ENCODE measurements at regions not wholly inside any gene's neighbourhood (a gene's known extent, or its start where the extent isn't known, plus 50 kb on each side); places are given as distances from the start of the nearest gene placed in this dataset.
"Not testable (repeated sequence)": the region's sequence is repeated elsewhere in the genome, so short reads cannot be mapped to it uniquely, and the experiment has no call there.

DNA sequence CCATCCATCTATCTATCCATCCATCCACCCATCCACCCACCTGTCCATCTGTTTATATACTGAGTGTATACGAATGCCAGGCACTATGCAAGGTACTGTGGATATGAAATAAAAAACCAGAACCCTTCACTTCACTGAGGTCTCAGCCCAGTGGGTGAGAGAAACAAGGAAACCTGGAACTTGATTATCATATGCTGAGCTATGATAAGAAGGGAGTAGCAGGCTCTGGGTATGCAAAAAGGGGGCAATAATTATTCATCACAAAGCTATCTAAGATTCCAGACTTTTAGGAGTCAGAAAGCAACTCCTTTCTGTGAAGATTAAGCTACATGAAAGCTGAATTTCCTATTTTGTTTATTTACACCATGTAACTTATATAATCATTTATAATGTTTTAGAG is 327.7 kb upstream of the IL12A start:
- no peak for DNase-seq (ENCODE audit: low spot score)

GRCh38 chr3:159662549-159662948 is 326.1 kb upstream of the IL12A start:
- no peak for DNase-seq (ENCODE audit: low spot score)

- no peak for DNase-seq (ENCODE audit: low spot score)
Observed at GRCh38 chr3:159664006-159664405, 324.6 kb upstream of the IL12A start.

- DNase-seq (ENCODE audit: low spot score): no peak
Observed at GRCh38 chr3:159664653-159665052, 324.0 kb upstream of the IL12A start.

DNA sequence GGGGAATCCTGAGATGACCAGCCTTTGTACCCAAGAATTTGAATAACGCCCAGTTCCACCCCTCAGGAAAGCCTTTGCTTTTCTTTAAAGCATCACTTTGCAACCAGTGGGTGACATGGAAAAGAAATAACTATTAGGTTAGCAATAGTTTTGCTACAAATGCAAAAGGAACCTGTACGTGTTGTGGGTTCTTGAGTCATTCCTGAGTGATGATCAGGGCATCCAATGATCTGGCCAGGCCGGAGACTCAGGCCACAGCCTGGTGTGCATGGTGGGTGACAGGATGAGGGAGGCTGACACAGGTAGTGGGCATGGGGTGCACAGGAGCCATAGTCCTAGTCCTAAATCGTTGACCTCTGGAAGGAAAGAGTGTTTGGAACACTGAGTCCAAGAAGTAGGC is 321.4 kb upstream of the IL12A start:
- no peak for DNase-seq (ENCODE audit: low spot score)

DNA sequence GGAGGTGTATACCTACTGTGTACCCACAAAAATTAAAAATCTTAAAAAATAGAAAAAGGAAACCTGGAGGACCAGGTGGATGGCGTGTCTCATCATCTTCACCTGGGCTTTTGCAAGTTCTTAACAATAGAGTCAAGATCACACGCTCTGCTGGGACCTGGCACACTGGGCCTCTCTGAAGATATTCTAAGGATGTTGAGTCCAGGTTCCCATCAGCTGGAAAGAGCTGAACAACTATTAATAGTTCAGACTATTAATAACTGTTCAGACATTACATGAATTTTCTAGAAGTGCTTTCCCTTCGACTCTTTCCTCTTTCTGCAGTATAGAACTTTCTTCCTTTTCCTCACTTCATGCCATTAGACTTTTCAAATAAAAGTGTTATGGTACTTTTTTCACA is 320.2 kb upstream of the IL12A start:
- DNase-seq (ENCODE audit: low spot score): no peak

DNA sequence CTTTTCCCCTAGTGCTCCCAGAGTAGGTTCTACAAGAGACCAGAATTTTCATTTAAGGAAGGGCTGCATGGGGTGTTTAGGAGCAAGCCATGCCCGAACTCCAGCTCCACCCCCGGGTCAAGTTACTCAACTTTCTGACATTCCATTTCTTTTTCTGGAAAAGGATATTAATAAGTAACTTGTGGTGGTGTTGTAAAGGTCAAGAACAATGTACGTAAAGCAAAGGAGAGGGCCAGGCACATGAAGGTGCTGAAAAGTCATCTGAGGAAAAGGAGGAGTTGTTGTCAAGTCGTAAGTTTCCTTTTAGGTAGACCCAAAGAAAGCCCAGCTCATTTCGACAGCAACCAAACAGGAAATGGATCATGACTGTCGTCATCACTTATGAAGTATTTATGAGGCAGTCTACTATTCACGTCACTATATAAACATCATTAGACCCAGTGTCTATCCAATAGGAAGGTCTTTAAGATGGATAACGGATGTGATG is 319.6 kb upstream of the IL12A start:
- DNase-seq (ENCODE audit: low spot score): no peak

DNA sequence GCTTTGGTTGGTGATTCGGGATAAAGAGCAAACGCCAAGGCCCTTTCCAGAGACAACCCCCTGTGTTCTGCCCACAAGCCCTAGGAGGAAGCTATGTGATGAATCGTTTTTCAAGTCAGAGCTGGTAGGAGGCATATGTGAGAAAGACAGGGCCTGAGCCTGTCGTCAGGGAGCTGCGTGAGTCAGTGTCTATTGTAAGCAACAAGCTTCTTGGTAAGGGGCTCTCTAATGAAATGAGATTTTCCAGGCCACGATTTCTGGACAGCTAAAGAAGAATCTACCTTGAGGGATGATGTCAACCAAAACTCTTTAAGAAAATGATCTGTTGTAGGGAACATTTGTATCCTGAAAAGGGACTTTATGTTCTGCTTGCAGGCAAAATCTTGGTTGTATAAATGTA is 318.9 kb upstream of the IL12A start:
- no peak for DNase-seq (ENCODE audit: low spot score)

DNA sequence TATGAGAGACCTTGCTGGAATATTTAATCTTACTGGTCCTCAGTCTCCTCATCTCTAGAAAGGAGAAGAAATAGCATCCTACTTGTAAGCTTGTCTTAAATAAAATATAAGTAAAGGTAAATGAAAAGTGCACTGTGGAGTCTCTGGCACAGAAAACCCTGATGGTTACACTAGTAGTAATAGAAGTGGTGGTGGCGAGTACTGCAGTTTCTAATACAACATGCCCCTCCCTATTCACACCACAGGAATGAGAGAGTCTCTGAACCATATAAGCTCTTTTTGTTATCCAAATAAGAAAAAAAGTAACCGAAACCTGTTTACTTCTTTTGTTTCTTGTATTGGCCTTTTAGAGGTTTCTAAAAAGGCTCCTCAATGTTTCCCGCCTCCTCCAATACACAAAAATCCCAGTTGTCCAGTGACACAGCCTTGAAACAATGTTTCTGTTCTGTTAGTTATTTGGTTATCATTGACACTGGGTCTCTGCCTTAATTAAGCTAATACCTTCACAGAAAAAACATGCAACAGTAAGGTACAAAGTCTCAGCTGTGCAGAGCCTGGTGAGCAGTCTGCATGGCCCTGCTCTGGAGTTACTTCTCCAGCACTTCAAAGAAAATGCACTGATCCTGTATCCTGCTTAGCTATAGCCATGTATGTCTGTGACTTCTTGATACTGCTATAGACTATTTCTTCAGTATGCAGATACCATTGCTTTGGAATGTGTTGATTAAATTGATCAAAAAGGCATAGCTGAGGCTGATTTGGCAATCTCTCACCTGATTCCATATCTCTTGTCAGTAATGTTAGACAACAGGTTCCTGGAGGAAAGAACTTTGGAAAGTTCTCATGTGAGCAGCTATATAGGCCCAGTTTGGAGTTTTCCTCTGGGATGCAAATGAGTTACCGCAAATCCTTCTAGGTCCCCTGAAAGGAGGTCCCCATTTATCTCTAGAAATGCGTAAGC is 315.6 kb upstream of the IL12A start:
- no peak for DNase-seq (ENCODE audit: low spot score)

GRCh38 chr3:159674583-159674982 is 314.1 kb upstream of the IL12A start:
- no peak for DNase-seq (ENCODE audit: low spot score)

- no peak for DNase-seq (ENCODE audit: low spot score)
Observed at GRCh38 chr3:159675285-159675684, 313.4 kb upstream of the IL12A start.

- no peak for DNase-seq (ENCODE audit: low spot score)
Observed at GRCh38 chr3:159679900-159680299, 308.7 kb upstream of the IL12A start.

DNA sequence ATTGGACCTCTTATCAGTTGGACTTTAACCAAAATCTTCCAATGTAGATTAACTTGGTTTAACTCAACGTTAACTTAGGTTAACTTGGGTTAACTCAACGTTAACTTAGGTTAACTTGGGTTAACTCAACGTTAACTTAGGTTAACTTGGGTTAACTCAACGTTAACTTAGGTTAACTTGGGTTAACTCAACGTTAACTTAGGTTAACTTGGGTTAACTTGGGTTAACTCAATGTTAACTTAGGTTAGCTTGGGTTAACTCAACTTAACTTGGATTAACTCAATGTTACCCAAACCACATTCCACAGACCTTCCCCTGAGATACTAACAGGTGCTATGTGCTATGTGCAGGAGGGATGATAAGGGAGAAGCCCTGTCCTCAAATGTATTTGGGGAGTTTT is 306.9 kb upstream of the IL12A start:
- DNase-seq (ENCODE audit: low spot score): not testable (repeated sequence)

GRCh38 chr3:159685801-159686200 is 302.8 kb upstream of the IL12A start:
- no peak for DNase-seq (ENCODE audit: low spot score)

- no peak for DNase-seq (ENCODE audit: low spot score)
Observed at GRCh38 chr3:159693226-159693625, 295.4 kb upstream of the IL12A start.

GRCh38 chr3:159711560-159712333 is 276.9 kb upstream of the IL12A start:
- DNase-seq (ENCODE audit: low spot score): peak; percentile 50

DNA sequence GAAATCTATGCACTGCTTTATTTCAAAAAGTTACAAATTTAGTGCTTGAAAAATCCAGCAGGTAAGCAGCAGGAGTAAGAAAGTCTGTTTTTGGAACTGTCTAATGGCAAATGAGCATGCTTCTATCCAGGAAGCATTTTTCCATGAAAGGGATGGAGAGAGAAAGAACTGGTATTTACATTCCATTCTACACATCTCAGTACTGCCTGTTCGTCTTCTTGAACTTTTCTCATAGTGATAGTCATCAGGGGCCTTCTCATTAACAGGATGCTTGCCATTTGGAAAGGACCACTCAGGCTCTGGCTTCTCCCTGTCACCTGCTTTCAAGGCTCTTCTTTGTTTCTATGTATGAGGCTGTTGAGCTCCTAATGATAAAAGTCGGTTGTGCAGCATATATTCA is 267.3 kb upstream of the IL12A start:
- DNase-seq (ENCODE audit: low spot score): no peak

DNA sequence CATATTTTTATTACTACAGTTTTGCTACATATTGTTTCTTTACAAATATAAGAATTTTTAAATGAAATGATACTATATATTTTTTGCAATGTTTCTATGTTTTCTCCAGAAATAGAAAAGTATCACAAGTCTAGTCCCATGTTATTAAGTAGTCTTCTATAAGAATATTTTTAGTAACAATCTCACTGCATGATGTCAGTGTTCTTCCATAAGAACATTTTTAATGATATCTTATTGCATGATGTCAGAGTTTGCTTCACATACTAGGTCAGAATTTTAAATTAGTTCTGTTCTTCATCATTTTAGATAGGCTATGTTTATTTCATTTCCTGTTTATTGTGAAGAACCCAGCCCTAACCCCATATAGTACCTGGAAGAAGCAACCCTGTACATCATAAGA is 265.3 kb upstream of the IL12A start:
- no peak for DNase-seq (ENCODE audit: low spot score)

DNA sequence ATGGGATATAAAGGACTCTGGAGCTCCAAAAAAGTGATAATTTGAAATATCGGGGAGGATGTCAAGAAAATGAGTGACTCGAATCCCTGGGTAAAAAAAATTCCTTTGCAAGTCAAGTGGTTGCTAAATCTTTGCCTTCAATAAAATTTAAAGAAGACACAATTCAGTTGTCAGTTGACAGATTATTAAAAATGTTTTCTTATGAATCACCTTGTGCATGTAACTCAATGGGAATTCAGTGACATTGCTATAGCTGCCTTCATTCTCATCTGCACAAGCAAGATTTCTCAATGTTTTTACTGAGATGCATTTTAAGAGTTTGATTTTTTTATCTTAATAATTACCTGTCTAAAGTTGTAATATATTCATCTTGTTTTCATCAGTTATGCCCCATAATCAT is 264.0 kb upstream of the IL12A start:
- DNase-seq (ENCODE audit: low spot score): no peak

GRCh38 chr3:159726231-159726964 is 262.2 kb upstream of the IL12A start:
- no peak for DNase-seq (ENCODE audit: low spot score)

DNA sequence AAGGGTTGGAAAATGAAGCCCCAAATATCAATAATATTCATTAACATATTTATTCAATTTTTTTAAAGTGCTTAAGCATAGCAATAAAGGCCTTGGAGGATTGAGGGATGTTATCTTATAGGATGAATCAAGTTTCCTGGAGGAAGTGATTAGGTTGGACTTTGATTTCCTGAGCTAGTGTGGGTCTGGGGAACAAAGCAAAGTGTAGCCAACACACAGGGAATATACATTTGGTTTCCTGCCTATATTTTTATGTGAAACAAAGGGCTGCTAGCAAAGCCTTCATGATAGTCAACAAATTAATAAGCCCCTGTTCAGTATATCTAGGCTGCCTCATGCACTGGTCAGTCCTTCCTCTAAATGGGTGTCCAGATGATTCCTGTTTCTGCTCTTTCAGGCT is 261.1 kb upstream of the IL12A start:
- DNase-seq (ENCODE audit: low spot score): no peak

DNA sequence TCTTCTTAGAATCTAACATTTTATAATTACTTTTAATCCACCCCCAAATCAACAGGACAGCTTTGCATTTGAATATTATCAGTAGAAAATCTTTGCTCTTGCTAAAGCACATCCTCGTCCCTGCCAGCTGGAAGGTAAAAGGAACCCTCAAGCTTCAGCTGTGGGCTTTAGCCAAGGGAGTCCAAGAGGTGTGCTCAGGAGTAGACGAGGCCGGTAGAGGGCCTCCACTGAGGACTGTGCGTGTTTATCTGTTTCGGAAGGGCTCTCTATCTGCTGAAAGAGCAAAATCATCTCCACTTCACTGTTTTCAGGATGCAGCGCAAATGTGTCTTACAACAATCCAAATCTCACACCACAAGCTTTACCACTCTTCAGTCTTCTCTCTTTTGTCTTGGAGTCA is 257.4 kb upstream of the IL12A start:
- DNase-seq (ENCODE audit: low spot score): no peak

Data from ecto neural progenitor cell (in vitro differentiated cells).